SH-SY5Y (cell line): ENCODE measurements at regions not wholly inside any gene's neighbourhood (a gene's known extent, or its start where the extent isn't known, plus 50 kb on each side); places are given as distances from the start of the nearest gene placed in this dataset.

Experiments used
- GATA2 ChIP-seq: IDR thresholded peaks from 2 replicates; pipeline ENCODE4 v1.6.1; 2011; ENCODE audit warnings: mild to moderate bottlenecking, low read depth, low read length
- GATA3 ChIP-seq: IDR thresholded peaks from 2 replicates; pipeline ENCODE4 v1.6.1; 2011; ENCODE audit warnings: low read depth, mild to moderate bottlenecking, low read length, moderate library complexity

DNA sequence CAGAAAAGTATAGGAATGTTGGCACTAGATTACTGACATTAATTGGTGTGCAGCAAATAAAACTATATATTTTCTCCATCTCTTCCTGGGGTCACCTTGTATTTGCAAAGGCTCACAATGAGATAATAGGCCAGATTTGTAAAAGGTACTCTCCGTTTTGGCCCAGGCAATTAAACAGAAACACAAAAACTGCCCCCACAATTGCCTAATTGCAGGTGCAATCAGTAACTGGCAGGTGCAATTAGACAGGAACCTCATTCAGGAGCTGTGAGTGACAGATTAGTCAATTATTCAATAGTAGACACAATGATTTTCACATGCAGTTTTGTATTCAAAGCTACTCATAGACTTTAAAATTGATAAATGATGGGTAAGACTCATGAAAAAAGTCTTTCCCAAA lies 451.4 kb upstream of the ID2 start:
- no peak for TF ChIP-seq GATA2
- TF ChIP-seq GATA3, result no peak
